ENCODE measurements at regions not wholly inside any gene's neighbourhood (a gene's known extent, or its start where the extent isn't known, plus 50 kb on each side); places are given as distances from the start of the nearest gene placed in this dataset.
A peak's percentile ranks its signal among the peaks of the same experiment; 100 is the strongest.

GRCh38 chr18:68431111-68431921 lies 283.6 kb downstream of the TMX3 start:
- no peaks in the 10 kb centered on the region for H3K36me3 Mint-ChIP-seq (ENCODE audit: unreplicated experiment)
- H3K4me3 Mint-ChIP-seq (ENCODE audit: unreplicated experiment): no peak overlapping the region
- peaks cover 13% of the 10 kb centered on the region for H3K27me3 Mint-ChIP-seq (ENCODE audit: unreplicated experiment)
- no peak for DNase-seq
- peak overlapping the region; percentile 24 for H3K27ac Mint-ChIP-seq (ENCODE audit: unreplicated experiment)
- peaks cover 50% of the 10 kb centered on the region for H3K4me1 Mint-ChIP-seq (ENCODE audit: low read depth, unreplicated experiment)
- H3K9me3 Mint-ChIP-seq (ENCODE audit: unreplicated experiment): peaks cover 18% of the 10 kb centered on the region
- TF ChIP-seq CTCF (IDR thresholded peaks at IDR 0.05; ENCODE audit: partially characterized antibody, unreplicated experiment): no peak

- TF ChIP-seq CTCF (IDR thresholded peaks at IDR 0.05; ENCODE audit: partially characterized antibody, unreplicated experiment): no peak
- Mint-ChIP-seq H3K36me3 (ENCODE audit: unreplicated experiment) (no peaks in the 10 kb centered on the region), H3K4me3 (ENCODE audit: unreplicated experiment) (peak overlapping the region; percentile 74), H3K4me1 (ENCODE audit: low read depth, unreplicated experiment) (peaks cover 55% of the 10 kb centered on the region), H3K27me3 (ENCODE audit: unreplicated experiment) (peaks cover 13% of the 10 kb centered on the region), H3K9me3 (ENCODE audit: unreplicated experiment) (peaks cover 18% of the 10 kb centered on the region), H3K27ac (ENCODE audit: unreplicated experiment) (peak overlapping the region; percentile 97)
- no peak for DNase-seq
Observed at GRCh38 chr18:68429841-68430240, 285.1 kb downstream of the TMX3 start.

- Mint-ChIP-seq H3K9me3 (ENCODE audit: unreplicated experiment) (peaks cover 18% of the 10 kb centered on the region), H3K36me3 (ENCODE audit: unreplicated experiment) (no peaks in the 10 kb centered on the region), H3K27me3 (ENCODE audit: unreplicated experiment) (peaks cover 13% of the 10 kb centered on the region), H3K27ac (ENCODE audit: unreplicated experiment) (peak overlapping the region; percentile 97), H3K4me1 (ENCODE audit: low read depth, unreplicated experiment) (peaks cover 57% of the 10 kb centered on the region), H3K4me3 (ENCODE audit: unreplicated experiment) (peak overlapping the region; percentile 74)
- no peak for TF ChIP-seq CTCF (IDR thresholded peaks at IDR 0.05; ENCODE audit: partially characterized antibody, unreplicated experiment)
- DNase-seq: no peak
Observed at GRCh38 chr18:68429111-68429510, 285.8 kb downstream of the TMX3 start.

GRCh38 chr18:68428661-68429060 lies 286.2 kb downstream of the TMX3 start:
- Mint-ChIP-seq H3K4me1 (ENCODE audit: low read depth, unreplicated experiment) (peaks cover 57% of the 10 kb centered on the region), H3K9me3 (ENCODE audit: unreplicated experiment) (peaks cover 18% of the 10 kb centered on the region), H3K27ac (ENCODE audit: unreplicated experiment) (peak overlapping the region; percentile 97), H3K27me3 (ENCODE audit: unreplicated experiment) (peaks cover 13% of the 10 kb centered on the region), H3K36me3 (ENCODE audit: unreplicated experiment) (no peaks in the 10 kb centered on the region), H3K4me3 (ENCODE audit: unreplicated experiment) (peak overlapping the region; percentile 74)
- no peak for TF ChIP-seq CTCF (IDR thresholded peaks at IDR 0.05; ENCODE audit: partially characterized antibody, unreplicated experiment)
- no peak for DNase-seq

GRCh38 chr18:68427951-68428401 lies 286.9 kb downstream of the TMX3 start:
- peaks cover 57% of the 10 kb centered on the region for H3K4me1 Mint-ChIP-seq (ENCODE audit: low read depth, unreplicated experiment)

More at GRCh38 chr18:68427951-68428401, 286.9 kb downstream of the TMX3 start:
- Mint-ChIP-seq H3K27ac (ENCODE audit: unreplicated experiment) (peak overlapping the region; percentile 97), H3K36me3 (ENCODE audit: unreplicated experiment) (no peaks in the 10 kb centered on the region), H3K27me3 (ENCODE audit: unreplicated experiment) (peaks cover 13% of the 10 kb centered on the region), H3K9me3 (ENCODE audit: unreplicated experiment) (peaks cover 18% of the 10 kb centered on the region), H3K4me3 (ENCODE audit: unreplicated experiment) (peak overlapping the region; percentile 55)
- TF ChIP-seq CTCF (IDR thresholded peaks at IDR 0.05; ENCODE audit: partially characterized antibody, unreplicated experiment): no peak
- peak; percentile 63 for DNase-seq

All from glutamatergic neuron (in vitro differentiated cells).